DND-41 (cell line): ENCODE measurements at regions not wholly inside any gene's neighbourhood (a gene's known extent, or its start where the extent isn't known, plus 50 kb on each side); places are given as distances from the start of the nearest gene placed in this dataset.

Experiments used
- ATAC-seq: fragments of 200-7000 bp; cut with Tn5 transposase; 3 replicates; pipeline ENCODE4 v1.9.1; 2021; ENCODE audit warnings: low read depth; ENCODE audit not compliant: insufficient read depth
- DNase-seq: peaks from one replicate; pipeline ENCODE4 v3.0.0-alpha.2; 2020
- H2AFZ ChIP-seq: 2 replicates; pipeline ENCODE4 v1.6.0; 2012; ENCODE audit warnings: low read depth, low read length
- H3K27ac ChIP-seq: 2 replicates; pipeline ENCODE4 v1.5.1; 2012; ENCODE audit warnings: low read length, inconsistent platforms
- H3K27me3 ChIP-seq: fragments of 200-600 bp; sonication (generic); 2 replicates; pipeline ENCODE4 v1.6.0; 2012; ENCODE audit warnings: low read length, mild to moderate bottlenecking, inconsistent platforms; ENCODE audit not compliant: insufficient read depth, poor library complexity
- H3K36me3 ChIP-seq: 2 replicates; pipeline ENCODE4 v1.5.1; 2012; ENCODE audit warnings: low read length, inconsistent platforms; ENCODE audit not compliant: insufficient read depth
- H3K4me1 ChIP-seq: 2 replicates; pipeline ENCODE4 v1.5.1; 2012; ENCODE audit warnings: mild to moderate bottlenecking, low read length; ENCODE audit not compliant: insufficient read depth
- H3K4me2 ChIP-seq: 2 replicates; pipeline ENCODE4 v1.6.0; 2012; ENCODE audit warnings: mild to moderate bottlenecking, moderate library complexity, low read length, inconsistent platforms; ENCODE audit not compliant: insufficient read depth
- H3K4me3 ChIP-seq, 2 experiments: fragments of 200-600 bp in 1 of 2; shearing (Covaris generic) in 1 of 2; 2 replicates each; pipeline ENCODE4 v1.5.1; 2012 to 2016; ENCODE audit warnings: inconsistent platforms in 2 of 2, low read length in 2 of 2, mild to moderate bottlenecking in 2 of 2, low read depth in 1 of 2, moderate library complexity in 1 of 2
- H3K79me2 ChIP-seq: 2 replicates; pipeline ENCODE4 v1.6.0; 2012; ENCODE audit warnings: low read length, inconsistent platforms; ENCODE audit not compliant: insufficient read depth
- H3K9ac ChIP-seq: 2 replicates; pipeline ENCODE4 v1.6.0; 2012; ENCODE audit warnings: low read depth, mild to moderate bottlenecking, inconsistent platforms, low read length, moderate library complexity
- H3K9me3 ChIP-seq: 2 replicates; pipeline ENCODE4 v1.5.1; 2012; ENCODE audit warnings: low read length, moderate library complexity, mild to moderate bottlenecking, inconsistent platforms; ENCODE audit not compliant: insufficient read depth, severe bottlenecking
- H4K20me1 ChIP-seq: 2 replicates; pipeline ENCODE4 v1.6.0; 2012; ENCODE audit warnings: low read length; ENCODE audit not compliant: insufficient read depth
- EZH2 ChIP-seq: IDR thresholded peaks from 3 replicates; pipeline ENCODE4 v1.6.1; 2012; ENCODE audit warnings: borderline replicate concordance, low read depth, mild to moderate bottlenecking, moderate library complexity, low read length, inconsistent platforms; ENCODE audit not compliant: severe bottlenecking
- TF ChIP-seq, protein P1 (sequence below): IDR thresholded peaks from 2 replicates; pipeline ENCODE4 v1.5.1; 2012; ENCODE audit warnings: borderline replicate concordance, low read length, moderate library complexity, mild to moderate bottlenecking; ENCODE audit not compliant: poor library complexity, severe bottlenecking; ENCODE audit errors: extremely low read depth

- no peak overlapping the region for H3K4me2 ChIP-seq
- H3K9me3 ChIP-seq: no peaks in the 10 kb centered on the region
- no peaks in the 10 kb centered on the region for H3K36me3 ChIP-seq
- no peak for TF ChIP-seq EZH2
- TF ChIP-seq, protein P1, sequence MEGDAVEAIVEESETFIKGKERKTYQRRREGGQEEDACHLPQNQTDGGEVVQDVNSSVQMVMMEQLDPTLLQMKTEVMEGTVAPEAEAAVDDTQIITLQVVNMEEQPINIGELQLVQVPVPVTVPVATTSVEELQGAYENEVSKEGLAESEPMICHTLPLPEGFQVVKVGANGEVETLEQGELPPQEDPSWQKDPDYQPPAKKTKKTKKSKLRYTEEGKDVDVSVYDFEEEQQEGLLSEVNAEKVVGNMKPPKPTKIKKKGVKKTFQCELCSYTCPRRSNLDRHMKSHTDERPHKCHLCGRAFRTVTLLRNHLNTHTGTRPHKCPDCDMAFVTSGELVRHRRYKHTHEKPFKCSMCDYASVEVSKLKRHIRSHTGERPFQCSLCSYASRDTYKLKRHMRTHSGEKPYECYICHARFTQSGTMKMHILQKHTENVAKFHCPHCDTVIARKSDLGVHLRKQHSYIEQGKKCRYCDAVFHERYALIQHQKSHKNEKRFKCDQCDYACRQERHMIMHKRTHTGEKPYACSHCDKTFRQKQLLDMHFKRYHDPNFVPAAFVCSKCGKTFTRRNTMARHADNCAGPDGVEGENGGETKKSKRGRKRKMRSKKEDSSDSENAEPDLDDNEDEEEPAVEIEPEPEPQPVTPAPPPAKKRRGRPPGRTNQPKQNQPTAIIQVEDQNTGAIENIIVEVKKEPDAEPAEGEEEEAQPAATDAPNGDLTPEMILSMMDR: no peak
- H3K27me3 ChIP-seq: no peaks in the 10 kb centered on the region
- DNase-seq (no peak), ATAC-seq (no peak)
- H3K9ac ChIP-seq: no peak overlapping the region
- no peak overlapping the region for H3K27ac ChIP-seq
- no peak overlapping the region for H3K4me3 ChIP-seq
- H4K20me1 ChIP-seq: no peaks in the 10 kb centered on the region
- H3K79me2 ChIP-seq: no peaks in the 10 kb centered on the region
- no peaks in the 10 kb centered on the region for H3K4me1 ChIP-seq
- no peak overlapping the region for H2AFZ ChIP-seq
Measured at GRCh38 chr20:55514531-55514930, 490.8 kb downstream of the CBLN4 start.

DNA sequence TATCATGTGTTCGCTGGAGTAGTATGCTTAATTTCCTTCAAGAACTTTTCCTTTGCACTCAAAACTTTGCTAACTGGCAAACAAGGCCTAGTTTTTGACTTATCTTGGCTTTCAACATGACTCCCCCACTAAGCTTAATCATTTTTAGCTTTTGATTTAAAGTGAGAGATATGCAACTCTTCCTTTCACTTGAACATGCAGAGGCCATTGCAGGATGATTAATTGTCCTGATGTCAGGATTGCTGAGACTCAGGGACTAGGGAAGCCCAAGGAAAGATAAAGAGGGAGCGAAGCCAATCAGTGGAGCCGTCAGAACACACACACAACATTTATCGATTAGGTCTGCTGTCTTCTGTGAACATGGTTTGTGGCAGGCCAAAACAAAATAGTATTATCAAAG lies 491.4 kb downstream of the CBLN4 start:
- no peak overlapping the region for H3K9ac ChIP-seq
- H3K4me1 ChIP-seq: no peaks in the 10 kb centered on the region
- no peak for TF ChIP-seq EZH2
- TF ChIP-seq, protein P1: no peak
- DNase-seq: no peak
- no peak overlapping the region for H3K4me3 ChIP-seq
- no peaks in the 10 kb centered on the region for H3K36me3 ChIP-seq
- H3K79me2 ChIP-seq: no peaks in the 10 kb centered on the region
- H3K27me3 ChIP-seq: no peaks in the 10 kb centered on the region
- H3K27ac ChIP-seq: no peak overlapping the region
- H2AFZ ChIP-seq: no peak overlapping the region
- ATAC-seq: no peak
- H3K4me2 ChIP-seq: no peak overlapping the region
- H3K9me3 ChIP-seq: no peaks in the 10 kb centered on the region
- H4K20me1 ChIP-seq: no peaks in the 10 kb centered on the region

DNA sequence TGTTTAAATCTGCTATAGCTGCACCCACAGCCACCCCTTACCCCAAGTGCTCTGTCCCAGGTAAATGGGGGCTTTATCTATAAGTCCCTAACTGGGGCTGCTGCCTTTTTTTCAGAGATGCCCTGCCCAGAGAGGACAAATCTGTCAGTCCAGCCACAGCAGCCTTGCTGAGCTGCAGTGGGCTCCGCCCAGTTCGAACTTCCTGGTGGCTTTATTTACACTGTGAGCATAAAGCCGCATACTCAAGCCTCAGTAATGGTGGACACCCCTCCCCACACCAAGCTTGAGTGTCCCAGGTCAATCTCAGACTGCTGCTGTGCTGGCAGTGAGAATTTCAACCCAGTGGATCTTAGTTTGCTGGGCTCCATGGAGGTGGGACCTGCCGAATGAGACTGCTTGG lies 505.2 kb downstream of the CBLN4 start:
- Histone ChIP-seq H3K79me2 (no peaks in the 10 kb centered on the region), H3K9me3 (no peaks in the 10 kb centered on the region), H3K27ac (no peak overlapping the region), H3K4me2 (no peak overlapping the region), H3K4me3 (no peak overlapping the region), H3K36me3 (no peaks in the 10 kb centered on the region), H2AFZ (no peak overlapping the region), H4K20me1 (no peaks in the 10 kb centered on the region), H3K4me1 (no peaks in the 10 kb centered on the region), H3K27me3 (no peaks in the 10 kb centered on the region), H3K9ac (no peak overlapping the region)
- no peak for TF ChIP-seq EZH2
- TF ChIP-seq, protein P1: no peak
- ATAC-seq (no peak), DNase-seq (no peak)

- DNase-seq (no peak), ATAC-seq (no peak)
- H3K27ac ChIP-seq: no peak overlapping the region
- no peak overlapping the region for H2AFZ ChIP-seq
- no peak overlapping the region for H3K9ac ChIP-seq
- no peak overlapping the region for H3K4me2 ChIP-seq
- no peak overlapping the region for H3K4me3 ChIP-seq
- TF ChIP-seq, protein P1: no peak
- TF ChIP-seq EZH2: no peak
- H4K20me1 ChIP-seq: no peaks in the 10 kb centered on the region
- H3K9me3 ChIP-seq: no peaks in the 10 kb centered on the region
- H3K27me3 ChIP-seq: no peaks in the 10 kb centered on the region
- no peaks in the 10 kb centered on the region for H3K79me2 ChIP-seq
- no peaks in the 10 kb centered on the region for H3K36me3 ChIP-seq
- no peaks in the 10 kb centered on the region for H3K4me1 ChIP-seq
Measured at GRCh38 chr20:55488593-55488992, 516.7 kb downstream of the CBLN4 start.
